ENCODE measurements at regions not wholly inside any gene's neighbourhood (a gene's known extent, or its start where the extent isn't known, plus 50 kb on each side); places are given as distances from the start of the nearest gene placed in this dataset.

DNA sequence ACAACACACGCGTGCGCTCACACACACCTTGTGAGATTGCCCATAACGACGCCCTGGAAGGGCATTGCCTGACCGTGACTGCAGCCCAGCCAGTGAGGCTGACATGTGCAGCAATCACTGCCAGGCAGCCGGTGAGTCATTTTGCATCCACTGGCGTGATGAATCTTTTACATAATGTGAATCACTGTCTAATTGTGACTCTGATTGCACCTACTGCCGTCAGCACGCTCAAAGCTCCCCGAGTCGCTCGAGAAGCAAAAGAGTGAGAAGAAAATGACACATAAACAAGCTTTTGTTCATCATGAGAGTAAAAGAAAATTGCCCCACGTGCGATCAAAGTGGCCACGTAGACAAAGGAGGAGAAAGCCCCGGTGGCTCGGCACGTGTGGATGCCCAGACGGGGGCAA lies 117.4 kb upstream of the PFKP start:
- peak; percentile 50 for DNase-seq

GRCh38 chr10:2949221-2949947 lies 118.0 kb upstream of the PFKP start:
- no peak for DNase-seq

- DNase-seq, result no peak
Measured at GRCh38 chr10:2948127-2948854, 119.1 kb upstream of the PFKP start.

DNA sequence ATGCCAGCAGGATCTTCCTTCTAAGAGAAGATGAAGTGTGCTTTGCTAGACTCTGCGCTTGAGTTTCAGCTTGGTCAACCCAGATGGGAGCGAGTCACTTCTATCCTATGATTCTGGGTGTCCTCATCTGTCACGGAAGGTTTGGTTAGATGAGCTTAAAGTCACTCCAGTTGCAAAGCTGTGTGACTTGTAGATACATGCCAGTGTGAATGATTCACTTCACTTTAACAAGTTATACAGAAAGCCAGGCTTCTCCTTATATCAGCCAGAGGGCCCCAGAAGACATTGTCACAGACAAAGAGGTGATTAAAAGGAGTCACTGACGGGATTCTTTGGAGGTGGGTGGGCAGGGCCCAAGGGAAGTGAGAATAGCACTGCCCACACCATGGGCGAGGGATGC lies 122.6 kb upstream of the PFKP start:
- no peak for DNase-seq

GRCh38 chr10:2943932-2944614 lies 123.3 kb upstream of the PFKP start:
- DNase-seq, result no peak

DNA sequence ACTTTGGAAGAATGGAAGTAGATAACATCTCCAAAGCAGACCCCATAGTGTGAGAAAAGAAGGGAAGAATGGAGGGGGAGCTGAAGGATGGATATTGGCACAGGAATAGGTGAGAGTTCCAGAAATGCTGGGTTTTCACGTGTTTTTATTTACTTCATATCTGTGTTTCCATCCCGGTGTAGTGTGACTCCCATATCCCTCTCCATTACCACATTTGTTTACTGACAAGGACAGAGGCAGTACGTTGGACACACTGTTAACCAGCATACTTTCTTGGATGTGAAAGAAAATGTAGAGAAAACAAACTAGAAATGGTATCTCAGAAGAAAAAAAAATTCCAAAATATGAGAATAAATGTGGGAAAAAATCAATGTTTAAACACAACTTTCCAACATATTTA lies 124.4 kb upstream of the PFKP start:
- no peak for DNase-seq

GRCh38 chr10:2938869-2939268 lies 128.5 kb upstream of the PFKP start:
- no peak for DNase-seq

- no peak for DNase-seq
Measured at GRCh38 chr10:2936816-2937215, 130.5 kb upstream of the PFKP start.

DNA sequence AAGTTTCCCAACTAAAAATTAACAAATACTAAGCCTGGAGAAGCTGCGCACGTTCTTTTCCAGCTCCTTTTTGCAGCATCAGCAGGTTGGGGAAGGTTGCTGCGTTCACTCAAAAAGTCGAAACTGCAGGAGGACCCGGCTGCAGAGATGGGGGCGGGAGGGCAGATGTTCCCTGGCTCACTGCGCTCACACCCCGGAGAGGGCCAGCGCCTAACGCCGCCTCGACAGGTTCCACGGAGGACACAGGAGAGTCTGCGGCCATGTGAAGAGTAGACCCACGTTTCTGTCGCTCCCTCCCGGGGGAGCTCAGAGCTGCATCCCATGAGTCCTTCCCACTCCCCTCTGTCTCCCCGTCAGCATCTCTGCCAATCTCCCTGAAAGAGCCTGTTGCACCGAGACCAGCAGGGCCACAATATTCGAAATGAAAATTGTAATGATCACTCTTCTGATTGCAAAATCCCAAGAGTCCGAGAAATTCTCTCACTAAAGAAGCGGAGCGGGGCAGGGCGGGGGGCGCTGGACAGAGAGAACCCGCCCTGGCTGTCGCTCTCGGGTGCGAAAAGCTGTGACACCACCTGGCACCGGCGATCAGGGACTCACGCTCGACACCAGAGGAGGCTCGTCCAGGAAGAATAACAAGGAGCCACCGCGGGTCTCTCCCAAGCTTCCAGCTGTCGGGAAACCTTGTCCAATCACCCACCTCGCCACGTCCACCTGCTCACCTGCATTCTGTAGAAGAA lies 131.5 kb upstream of the PFKP start:
- no peak for DNase-seq

DNA sequence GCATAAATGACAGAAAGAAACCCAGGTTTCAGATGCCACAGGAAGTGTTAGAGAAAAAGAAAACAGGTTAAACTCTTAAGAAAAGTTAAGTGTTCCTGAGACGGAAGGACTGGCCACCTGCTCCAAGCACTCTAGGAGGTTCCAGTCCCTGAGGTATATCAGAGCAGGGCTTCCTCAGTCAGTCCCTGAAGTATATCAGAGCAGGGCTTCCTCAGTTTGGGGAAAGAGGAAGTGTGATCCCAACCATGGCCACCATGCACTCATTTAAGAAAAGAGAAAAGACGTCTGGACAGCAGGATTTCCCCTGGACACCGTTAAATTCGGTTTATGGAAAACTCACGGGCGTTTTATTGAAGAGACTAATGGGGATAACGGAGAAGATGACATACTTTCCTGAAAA lies 133.4 kb upstream of the PFKP start:
- DNase-seq, result no peak

- DNase-seq, result no peak
Measured at GRCh38 chr10:2933519-2933918, 133.8 kb upstream of the PFKP start.

GRCh38 chr10:2933071-2933470 lies 134.3 kb upstream of the PFKP start:
- DNase-seq, result no peak

DNA sequence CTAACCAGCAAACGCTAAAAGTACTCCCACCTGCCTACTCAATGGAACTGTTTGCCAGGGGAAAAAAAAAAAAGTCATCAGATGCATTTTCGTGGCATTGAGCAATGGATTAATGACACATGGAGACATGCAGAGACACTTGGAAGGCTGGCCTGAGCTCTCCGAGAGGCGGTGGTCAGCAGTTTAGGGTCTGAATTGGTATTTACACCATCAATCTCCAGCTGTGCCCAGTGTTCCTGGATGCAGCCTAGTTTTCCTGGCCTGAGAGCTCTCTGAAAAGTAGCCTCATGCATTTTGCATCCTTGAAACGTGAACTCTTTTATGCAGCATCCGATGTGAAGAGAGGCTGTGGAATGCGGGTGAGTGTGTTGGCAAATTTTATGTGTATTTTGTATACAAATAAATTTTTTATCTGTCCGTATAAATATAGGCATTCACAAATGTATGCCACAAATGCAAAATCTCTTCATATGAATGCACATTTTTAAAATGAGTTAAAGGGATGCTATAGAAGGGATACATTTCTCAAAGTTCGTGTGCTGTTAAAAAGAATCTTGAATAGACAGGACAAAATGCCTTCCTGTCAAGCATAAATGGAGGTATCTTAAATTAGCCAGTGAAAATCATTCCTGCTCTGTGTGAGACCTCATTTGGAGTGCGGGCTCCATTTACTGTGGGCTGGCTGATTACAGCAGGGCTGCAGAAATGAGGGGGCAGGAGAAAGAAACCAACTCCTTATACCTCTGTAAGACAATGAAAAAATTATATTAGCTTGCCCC lies 137.7 kb upstream of the PFKP start:
- DNase-seq, result no peak

DNA sequence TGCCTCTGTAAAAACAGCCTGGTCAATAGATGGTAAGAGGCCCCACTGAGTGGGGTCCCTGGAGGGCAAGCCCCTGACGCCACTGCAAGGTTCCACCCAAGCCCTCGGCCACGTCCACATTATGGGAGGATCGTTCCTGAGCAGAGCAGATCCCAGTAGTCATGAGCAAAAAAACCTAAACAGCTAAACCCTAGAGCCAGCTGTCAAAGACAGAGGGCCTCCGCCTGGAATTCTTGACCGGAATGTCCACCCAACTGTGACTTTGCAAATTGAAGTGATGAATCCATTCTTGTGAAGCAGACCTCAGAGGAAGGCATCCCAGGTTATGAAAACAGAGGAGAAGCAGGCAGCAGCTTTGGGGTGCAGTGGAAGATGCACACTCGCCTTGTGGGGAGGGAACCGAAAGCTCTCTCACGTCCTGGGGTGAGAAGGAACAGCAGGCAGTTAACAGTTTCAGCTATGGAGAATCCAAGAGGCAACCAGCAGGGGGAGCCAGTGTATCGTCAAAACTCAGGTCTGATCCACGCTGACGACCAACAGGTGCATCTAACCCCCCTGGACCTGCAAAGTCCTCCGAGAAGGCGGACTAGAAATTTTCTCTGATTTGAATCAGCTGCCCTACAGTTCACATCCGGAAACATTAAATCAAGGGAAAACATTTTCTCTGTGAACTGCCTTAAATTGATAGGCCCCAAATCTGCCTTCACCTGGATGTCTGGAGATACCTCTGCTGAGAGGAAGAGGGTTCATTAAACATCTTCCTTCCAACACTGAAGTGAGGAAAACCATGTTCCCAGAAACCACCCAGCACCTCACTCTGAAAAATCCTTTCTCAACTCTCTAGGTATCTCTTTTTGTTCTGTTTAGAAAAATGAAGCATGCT lies 139.1 kb upstream of the PFKP start:
- DNase-seq, result peak; percentile 32

DNA sequence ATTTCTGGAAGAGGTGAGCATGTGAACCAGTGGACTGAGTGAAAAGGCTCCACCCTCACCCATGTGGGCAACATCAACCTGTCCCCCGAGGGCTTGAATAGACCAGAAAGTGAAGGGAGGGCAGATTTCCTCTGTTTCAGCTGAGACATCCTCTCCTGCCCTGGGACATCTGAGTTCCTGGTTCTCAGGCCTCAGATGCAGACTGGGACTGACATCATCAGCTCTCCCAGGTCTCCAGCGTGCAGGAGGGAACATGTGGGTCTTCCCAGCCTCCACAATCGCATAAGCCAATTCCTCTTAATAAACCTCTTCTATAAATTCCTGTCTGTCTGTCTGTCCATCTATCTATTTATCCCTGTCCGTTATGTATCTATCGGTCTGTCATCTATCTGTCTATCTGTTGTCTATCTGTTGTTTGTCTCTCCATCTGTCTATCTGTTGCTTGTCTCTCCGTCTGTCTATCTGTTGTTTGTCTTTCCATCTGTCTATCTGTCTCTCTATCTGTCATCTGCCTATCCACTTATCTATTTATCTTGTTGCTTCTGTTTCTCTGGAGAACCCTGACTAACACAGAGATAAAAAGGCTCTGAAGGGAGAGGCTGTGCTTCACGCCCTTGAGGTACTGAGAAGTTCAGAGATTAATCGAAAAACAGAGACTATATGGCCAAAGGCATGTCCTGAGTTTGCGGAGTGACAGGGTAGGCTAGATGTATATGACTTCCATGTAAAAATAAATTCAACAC lies 140.3 kb upstream of the PFKP start:
- no peak for DNase-seq

GRCh38 chr10:2925631-2926030 lies 141.7 kb upstream of the PFKP start:
- DNase-seq, result no peak

DNA sequence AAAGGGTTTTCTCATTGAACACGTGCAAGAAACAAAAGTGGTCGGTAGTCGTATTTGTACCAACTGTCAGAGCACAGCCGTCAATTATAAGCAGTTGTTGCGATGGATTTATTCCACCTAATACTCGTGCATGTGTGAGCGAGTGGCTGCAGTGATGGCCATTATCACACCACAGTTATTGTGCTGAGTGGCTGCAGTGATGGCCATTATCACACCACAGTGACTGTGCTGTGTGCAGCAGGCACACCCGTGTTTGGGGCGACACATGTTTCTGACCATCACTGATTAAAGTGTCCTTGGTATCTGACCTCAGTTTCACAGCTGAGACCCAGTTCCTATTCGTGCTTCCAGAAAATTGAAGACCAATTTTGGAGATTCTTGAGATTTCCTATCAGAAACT lies 142.9 kb upstream of the PFKP start:
- no peak for DNase-seq

GRCh38 chr10:2921956-2922680 lies 145.2 kb upstream of the PFKP start:
- DNase-seq, result no peak

DNA sequence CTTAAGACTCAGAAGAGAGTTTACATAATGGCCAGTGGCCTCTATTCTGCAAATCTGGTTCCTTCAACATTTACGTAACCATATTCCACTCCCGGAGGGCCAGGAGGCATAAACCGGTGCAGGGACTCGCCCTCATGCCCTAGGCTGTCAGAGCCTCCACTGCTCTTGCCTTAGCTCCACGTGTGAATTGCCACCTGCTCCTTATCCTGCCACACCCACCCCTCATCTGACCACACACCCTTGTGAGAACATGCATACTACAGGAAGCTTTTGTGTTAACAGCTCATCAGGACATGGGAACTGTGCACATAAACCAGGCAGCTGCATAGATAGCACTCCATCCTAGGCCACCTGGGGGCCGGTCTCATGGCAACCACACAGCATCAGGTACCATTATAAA lies 146.7 kb upstream of the PFKP start:
- DNase-seq, result no peak

- DNase-seq, result no peak
Measured at GRCh38 chr10:2920168-2920567, 147.2 kb upstream of the PFKP start.
